ENCODE measurements at regions not wholly inside any gene's neighbourhood (a gene's known extent, or its start where the extent isn't known, plus 50 kb on each side); places are given as distances from the start of the nearest gene placed in this dataset.

- no peaks in the 10 kb centered on the region for H3K27me3 ChIP-seq
- no peaks in the 10 kb centered on the region for H3K9me3 ChIP-seq
- no peak overlapping the region for H3K4me3 ChIP-seq
- DNase-seq (ENCODE audit: low spot score) = no peak
- H3K36me3 ChIP-seq = no peaks in the 10 kb centered on the region
- no peak overlapping the region for H3K27ac ChIP-seq
- TF ChIP-seq CTCF (IDR thresholded peaks at IDR 0.05) = no peak
- no peaks in the 10 kb centered on the region for H3K4me1 ChIP-seq
Observed at GRCh38 chr13:83702021-83702420, 180.3 kb downstream of the SLITRK1 start.

DNA sequence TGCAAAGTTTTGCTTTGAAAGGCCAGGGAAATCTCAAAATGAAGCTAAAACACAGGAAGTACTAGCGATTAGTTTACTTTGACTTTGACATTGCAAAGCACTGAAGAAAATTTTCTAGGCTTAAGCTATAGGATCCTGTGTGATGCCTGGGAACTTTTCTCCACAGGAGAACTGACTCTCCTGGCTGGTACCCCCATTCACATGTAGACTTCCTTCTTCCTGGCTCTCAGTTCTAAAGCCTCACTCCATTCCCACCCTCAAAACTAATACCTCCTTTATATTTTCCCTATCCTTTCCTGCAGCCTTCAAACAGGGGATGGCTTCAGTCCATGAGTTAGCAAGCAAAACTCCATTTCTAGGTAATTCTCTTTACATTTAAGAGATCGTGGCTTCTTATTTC, 189.5 kb downstream of the SLITRK1 start:
- H3K9me3 ChIP-seq = no peaks in the 10 kb centered on the region
- no peak for TF ChIP-seq CTCF (IDR thresholded peaks at IDR 0.05)

DNA sequence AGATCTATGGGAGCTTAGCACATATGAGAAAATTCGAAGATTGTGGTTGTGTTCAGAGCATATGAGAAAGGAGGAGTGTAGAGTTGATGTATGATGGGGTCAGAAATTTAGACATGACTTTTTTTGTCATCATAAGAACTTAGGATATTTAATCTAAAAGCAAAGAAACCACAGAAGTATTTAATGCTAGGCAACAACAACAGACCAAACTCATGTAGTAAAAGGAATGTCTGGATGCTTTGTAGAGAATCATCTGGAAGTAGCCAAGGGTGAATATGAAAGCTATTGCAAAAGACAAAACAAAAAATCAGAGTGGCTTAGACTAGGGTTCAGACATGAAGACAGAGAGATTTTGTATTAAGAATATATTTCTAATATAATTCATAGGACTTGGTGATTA, 190.3 kb downstream of the SLITRK1 start:
- Histone ChIP-seq H3K27me3 (no peaks in the 10 kb centered on the region), H3K4me1 (no peaks in the 10 kb centered on the region), H3K36me3 (no peaks in the 10 kb centered on the region), H3K9me3 (no peaks in the 10 kb centered on the region), H3K4me3 (no peak overlapping the region), H3K27ac (no peak overlapping the region)
- no peak for TF ChIP-seq CTCF (IDR thresholded peaks at IDR 0.05)
- DNase-seq (ENCODE audit: low spot score) = no peak

More for the DNA sequence above, 189.5 kb downstream of the SLITRK1 start:
- Histone ChIP-seq H3K4me3 (no peak overlapping the region), H3K36me3 (no peaks in the 10 kb centered on the region), H3K27ac (no peak overlapping the region), H3K27me3 (no peaks in the 10 kb centered on the region), H3K4me1 (no peaks in the 10 kb centered on the region)
- DNase-seq (ENCODE audit: low spot score) = no peak

DNA sequence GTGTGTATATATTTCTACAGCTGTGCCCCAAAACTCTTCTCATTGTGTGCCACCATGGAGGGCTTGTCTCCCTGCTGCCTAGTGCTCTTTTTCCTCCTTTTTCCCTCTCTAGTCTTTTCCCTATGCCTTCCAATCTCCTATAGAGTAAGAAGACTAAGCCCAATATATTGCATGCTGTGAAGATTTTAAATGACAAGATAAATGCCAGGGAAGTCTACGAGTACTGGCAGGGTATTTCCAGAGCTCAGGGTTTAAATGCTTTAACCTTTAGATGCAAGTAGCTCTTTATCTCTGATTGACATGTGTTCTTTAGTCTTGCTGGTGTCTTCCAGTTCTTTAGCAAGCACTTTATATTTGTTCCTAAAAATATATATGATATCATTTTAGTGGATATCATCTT, 200.7 kb downstream of the SLITRK1 start:
- no peaks in the 10 kb centered on the region for H3K4me1 ChIP-seq
- H3K4me3 ChIP-seq = no peak overlapping the region
- no peaks in the 10 kb centered on the region for H3K27me3 ChIP-seq

DNA sequence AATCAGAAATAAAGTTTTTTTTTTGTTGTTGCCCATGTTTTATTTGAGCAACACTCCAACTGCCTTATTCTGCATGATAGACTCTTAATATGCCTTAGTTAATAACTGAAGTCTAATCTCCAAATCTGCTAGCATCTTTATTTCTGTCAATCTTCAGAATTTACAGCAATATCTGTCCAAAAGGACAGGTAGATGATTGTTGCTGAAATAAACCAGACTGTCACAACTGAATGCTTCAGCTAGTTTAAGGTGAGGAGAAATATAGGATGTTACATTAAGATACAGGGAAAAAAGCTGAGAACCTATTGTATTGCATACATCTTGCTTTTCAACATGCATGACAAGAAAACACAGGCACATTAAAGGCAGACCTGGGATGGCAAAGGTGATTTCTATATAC, 204.3 kb downstream of the SLITRK1 start:
- no peaks in the 10 kb centered on the region for H3K36me3 ChIP-seq
- H3K4me1 ChIP-seq = no peaks in the 10 kb centered on the region
- no peaks in the 10 kb centered on the region for H3K27me3 ChIP-seq
- no peak overlapping the region for H3K27ac ChIP-seq
- no peak overlapping the region for H3K4me3 ChIP-seq
- DNase-seq (ENCODE audit: low spot score) = no peak
- no peak for TF ChIP-seq CTCF (IDR thresholded peaks at IDR 0.05)
- H3K9me3 ChIP-seq = no peaks in the 10 kb centered on the region

More for the DNA sequence above, 200.7 kb downstream of the SLITRK1 start:
- no peak overlapping the region for H3K27ac ChIP-seq
- no peaks in the 10 kb centered on the region for H3K36me3 ChIP-seq
- DNase-seq (ENCODE audit: low spot score) = no peak
- no peaks in the 10 kb centered on the region for H3K9me3 ChIP-seq
- no peak for TF ChIP-seq CTCF (IDR thresholded peaks at IDR 0.05)

- H3K4me1 ChIP-seq = no peaks in the 10 kb centered on the region
- no peaks in the 10 kb centered on the region for H3K27me3 ChIP-seq
- no peak overlapping the region for H3K4me3 ChIP-seq
- no peaks in the 10 kb centered on the region for H3K36me3 ChIP-seq
- TF ChIP-seq CTCF (IDR thresholded peaks at IDR 0.05) = no peak
- no peaks in the 10 kb centered on the region for H3K9me3 ChIP-seq
- H3K27ac ChIP-seq = no peak overlapping the region
- no peak for DNase-seq (ENCODE audit: low spot score)
Observed at GRCh38 chr13:83672612-83673011, 209.7 kb downstream of the SLITRK1 start.
